ENCODE measurements at regions not wholly inside any gene's neighbourhood (a gene's known extent, or its start where the extent isn't known, plus 50 kb on each side); places are given as distances from the start of the nearest gene placed in this dataset.
A peak's percentile ranks its signal among the peaks of the same experiment; 100 is the strongest.

GRCh38 chr4:176989186-176989585 lies 196.5 kb upstream of the VEGFC start:
- ChIA-PET POLR2A (no interaction called here), CTCF (no interaction called here)
- no peak for DNase-seq
- no peaks in the 10 kb centered on the region for H3K36me3 ChIP-seq (ENCODE audit: control insufficient read depth in 4 of 4, insufficient read depth in 4 of 4, low read length in 3 of 4)
- 100% methylated on average over 1 of the region's 1 CpG for WGBS (ENCODE audit: insufficient coverage)
- no peak overlapping the region for H3K27ac ChIP-seq (ENCODE audit: insufficient read depth in 1 of 2, low read depth in 1 of 2, low read length in 2 of 2, poor library complexity in 1 of 2, severe bottlenecking in 2 of 2)
- H3K4me3 ChIP-seq (ENCODE audit: control insufficient read depth in 1 of 7, extremely low read depth in 1 of 7, insufficient read depth in 4 of 7, low read depth in 2 of 7, low read length in 6 of 7), result no peak overlapping the region
- no peaks in the 10 kb centered on the region for H3K4me1 ChIP-seq (ENCODE audit: control extremely low read depth in 1 of 4, control insufficient read depth in 4 of 4, insufficient read depth in 4 of 4, low read length in 3 of 4)
- H3K27me3 ChIP-seq (replicated peaks in 2 of 5; ENCODE audit: control insufficient read depth in 4 of 5, insufficient read depth in 5 of 5, low read length in 4 of 5), result peaks cover 0 to 2% (median 0%) of the 10 kb centered on the region in 5 experiments
- no peaks in the 10 kb centered on the region for H3K9me3 ChIP-seq (ENCODE audit: control extremely low read depth in 1 of 5, control insufficient read depth in 4 of 5, insufficient read depth in 2 of 5, low read depth in 1 of 5, low read length in 4 of 5)

GRCh38 chr4:176999935-177000543 lies 207.3 kb upstream of the VEGFC start:
- Histone ChIP-seq H3K9me3 (ENCODE audit: control extremely low read depth in 1 of 5, control insufficient read depth in 4 of 5, insufficient read depth in 2 of 5, low read depth in 1 of 5, low read length in 4 of 5) (peaks cover 0 to 3% (median 0%) of the 10 kb centered on the region in 5 experiments), H3K36me3 (ENCODE audit: control insufficient read depth in 4 of 4, insufficient read depth in 4 of 4, low read length in 3 of 4) (no peaks in the 10 kb centered on the region), H3K27me3 (replicated peaks in 2 of 5; ENCODE audit: control insufficient read depth in 4 of 5, insufficient read depth in 5 of 5, low read length in 4 of 5) (no peaks in the 10 kb centered on the region), H3K27ac (ENCODE audit: insufficient read depth in 1 of 2, low read depth in 1 of 2, low read length in 2 of 2, poor library complexity in 1 of 2, severe bottlenecking in 2 of 2) (no peak overlapping the region), H3K4me3 (ENCODE audit: control insufficient read depth in 1 of 7, extremely low read depth in 1 of 7, insufficient read depth in 4 of 7, low read depth in 2 of 7, low read length in 6 of 7) (no peak overlapping the region), H3K4me1 (ENCODE audit: control extremely low read depth in 1 of 4, control insufficient read depth in 4 of 4, insufficient read depth in 4 of 4, low read length in 3 of 4) (peaks cover 0 to 3% (median 0%) of the 10 kb centered on the region in 4 experiments)
- ChIA-PET CTCF (no interaction called here), POLR2A (no interaction called here)
- no peak for DNase-seq
- no CpG with 5 or more reads among the region's 2 CpGs for WGBS (ENCODE audit: insufficient coverage)

- H3K4me3 ChIP-seq (ENCODE audit: control insufficient read depth in 1 of 7, extremely low read depth in 1 of 7, insufficient read depth in 4 of 7, low read depth in 2 of 7, low read length in 6 of 7), result no peak overlapping the region
These were observed 208.8 kb upstream of the VEGFC start for GRCh38 chr4:177001271-177002175.

GRCh38 chr4:177005674-177006230 lies 213.0 kb upstream of the VEGFC start:
- H3K4me1 ChIP-seq (ENCODE audit: control extremely low read depth in 1 of 4, control insufficient read depth in 4 of 4, insufficient read depth in 4 of 4, low read length in 3 of 4), result peaks cover 0 to 7% (median 0%) of the 10 kb centered on the region in 4 experiments
- WGBS (ENCODE audit: insufficient coverage), result 70% methylated on average over 3 of the region's 3 CpGs
- CTCF ChIA-PET, result no interaction called here
- POLR2A ChIA-PET, result no interaction called here
- H3K27ac ChIP-seq (ENCODE audit: insufficient read depth in 1 of 2, low read depth in 1 of 2, low read length in 2 of 2, poor library complexity in 1 of 2, severe bottlenecking in 2 of 2), result no peak overlapping the region
- peaks cover 0 to 2% (median 0%) of the 10 kb centered on the region in 5 experiments for H3K9me3 ChIP-seq (ENCODE audit: control extremely low read depth in 1 of 5, control insufficient read depth in 4 of 5, insufficient read depth in 2 of 5, low read depth in 1 of 5, low read length in 4 of 5)
- H3K27me3 ChIP-seq (replicated peaks in 2 of 5; ENCODE audit: control insufficient read depth in 4 of 5, insufficient read depth in 5 of 5, low read length in 4 of 5), result no peaks in the 10 kb centered on the region
- peak in 2 of 3 donors; percentile 33 to 46 for DNase-seq
- H3K4me3 ChIP-seq (ENCODE audit: control insufficient read depth in 1 of 7, extremely low read depth in 1 of 7, insufficient read depth in 4 of 7, low read depth in 2 of 7, low read length in 6 of 7), result no peak overlapping the region
- no peaks in the 10 kb centered on the region for H3K36me3 ChIP-seq (ENCODE audit: control insufficient read depth in 4 of 4, insufficient read depth in 4 of 4, low read length in 3 of 4)

More at GRCh38 chr4:177001271-177002175, 208.8 kb upstream of the VEGFC start:
- peaks cover 0 to 7% (median 0%) of the 10 kb centered on the region in 4 experiments for H3K4me1 ChIP-seq (ENCODE audit: control extremely low read depth in 1 of 4, control insufficient read depth in 4 of 4, insufficient read depth in 4 of 4, low read length in 3 of 4)
- no peaks in the 10 kb centered on the region for H3K27me3 ChIP-seq (replicated peaks in 2 of 5; ENCODE audit: control insufficient read depth in 4 of 5, insufficient read depth in 5 of 5, low read length in 4 of 5)
- WGBS (ENCODE audit: insufficient coverage), result 100% methylated on average over 1 of the region's 3 CpGs
- ChIA-PET POLR2A (no interaction called here), CTCF (no interaction called here)
- no peak overlapping the region for H3K27ac ChIP-seq (ENCODE audit: insufficient read depth in 1 of 2, low read depth in 1 of 2, low read length in 2 of 2, poor library complexity in 1 of 2, severe bottlenecking in 2 of 2)
- peaks cover 0 to 1% (median 0%) of the 10 kb centered on the region in 5 experiments for H3K9me3 ChIP-seq (ENCODE audit: control extremely low read depth in 1 of 5, control insufficient read depth in 4 of 5, insufficient read depth in 2 of 5, low read depth in 1 of 5, low read length in 4 of 5)
- H3K36me3 ChIP-seq (ENCODE audit: control insufficient read depth in 4 of 4, insufficient read depth in 4 of 4, low read length in 3 of 4), result no peaks in the 10 kb centered on the region
- peak; percentile 16 to 83 (median 71) for DNase-seq

- Histone ChIP-seq H3K27ac (ENCODE audit: insufficient read depth in 1 of 2, low read depth in 1 of 2, low read length in 2 of 2, poor library complexity in 1 of 2, severe bottlenecking in 2 of 2) (no peak overlapping the region), H3K36me3 (ENCODE audit: control insufficient read depth in 4 of 4, insufficient read depth in 4 of 4, low read length in 3 of 4) (no peaks in the 10 kb centered on the region), H3K4me1 (ENCODE audit: control extremely low read depth in 1 of 4, control insufficient read depth in 4 of 4, insufficient read depth in 4 of 4, low read length in 3 of 4) (peaks cover 0 to 4% (median 0%) of the 10 kb centered on the region in 4 experiments), H3K9me3 (ENCODE audit: control extremely low read depth in 1 of 5, control insufficient read depth in 4 of 5, insufficient read depth in 2 of 5, low read depth in 1 of 5, low read length in 4 of 5) (peaks cover 0 to 2% (median 0%) of the 10 kb centered on the region in 5 experiments), H3K27me3 (replicated peaks in 2 of 5; ENCODE audit: control insufficient read depth in 4 of 5, insufficient read depth in 5 of 5, low read length in 4 of 5) (no peaks in the 10 kb centered on the region), H3K4me3 (ENCODE audit: control insufficient read depth in 1 of 7, extremely low read depth in 1 of 7, insufficient read depth in 4 of 7, low read depth in 2 of 7, low read length in 6 of 7) (no peak overlapping the region)
- CTCF ChIA-PET, result no interaction called here
- DNase-seq, result no peak
- POLR2A ChIA-PET, result no interaction called here
These were observed 213.6 kb upstream of the VEGFC start for GRCh38 chr4:177006331-177006730.

GRCh38 chr4:177008071-177008835 lies 215.5 kb upstream of the VEGFC start:
- CTCF ChIA-PET, result no interaction called here
- POLR2A ChIA-PET, result no interaction called here
- H3K9me3 ChIP-seq (ENCODE audit: control extremely low read depth in 1 of 5, control insufficient read depth in 4 of 5, insufficient read depth in 2 of 5, low read depth in 1 of 5, low read length in 4 of 5), result peaks cover 0 to 3% (median 0%) of the 10 kb centered on the region in 5 experiments
- H3K4me3 ChIP-seq (ENCODE audit: control insufficient read depth in 1 of 7, extremely low read depth in 1 of 7, insufficient read depth in 4 of 7, low read depth in 2 of 7, low read length in 6 of 7), result no peak overlapping the region
- H3K4me1 ChIP-seq (ENCODE audit: control extremely low read depth in 1 of 4, control insufficient read depth in 4 of 4, insufficient read depth in 4 of 4, low read length in 3 of 4), result peaks cover 0 to 4% (median 0%) of the 10 kb centered on the region in 4 experiments
- H3K36me3 ChIP-seq (ENCODE audit: control insufficient read depth in 4 of 4, insufficient read depth in 4 of 4, low read length in 3 of 4), result no peaks in the 10 kb centered on the region
- DNase-seq, result no peak
- no peaks in the 10 kb centered on the region for H3K27me3 ChIP-seq (replicated peaks in 2 of 5; ENCODE audit: control insufficient read depth in 4 of 5, insufficient read depth in 5 of 5, low read length in 4 of 5)
- no peak overlapping the region for H3K27ac ChIP-seq (ENCODE audit: insufficient read depth in 1 of 2, low read depth in 1 of 2, low read length in 2 of 2, poor library complexity in 1 of 2, severe bottlenecking in 2 of 2)
- WGBS (ENCODE audit: insufficient coverage), result no CpG with 5 or more reads among the region's 1 CpG

All from common myeloid progenitor, CD34-positive (primary cell).